ENCODE measurements at regions not wholly inside any gene's neighbourhood (a gene's known extent, or its start where the extent isn't known, plus 50 kb on each side); places are given as distances from the start of the nearest gene placed in this dataset.

DNA sequence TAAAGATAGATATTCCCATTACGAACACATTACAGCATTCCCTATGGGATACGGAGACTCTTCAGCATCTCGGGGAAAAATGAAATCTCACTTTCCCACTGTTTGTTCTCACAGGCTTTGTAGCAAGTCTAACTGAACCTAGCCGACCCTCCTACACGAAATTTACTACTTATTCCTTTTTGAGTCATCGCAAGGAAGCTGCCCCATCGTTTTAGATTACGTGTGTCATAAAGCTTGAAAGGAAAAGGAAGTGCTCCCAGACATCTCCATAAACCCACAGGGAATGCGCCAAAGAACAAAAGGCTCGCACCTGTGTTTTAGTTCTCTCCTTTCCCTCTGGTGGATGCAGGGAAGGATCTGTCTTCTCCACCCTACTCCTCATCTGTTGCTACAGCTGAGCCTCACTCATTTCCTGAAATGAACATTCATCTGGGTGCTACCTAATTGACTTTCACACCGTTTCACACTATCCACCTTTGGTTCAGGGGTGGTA, 76.2 kb upstream of the STK39 start:
- no peaks in the 10 kb centered on the region; a peak in 1 of 7 replicates for H3K27me3 ChIP-seq (replicated peaks in 1 of 4; ENCODE audit: control insufficient read depth in 3 of 4, extremely low read depth in 1 of 4, insufficient read depth in 3 of 4, low read length in 3 of 4)
- H3K23ac ChIP-seq (ENCODE audit: insufficient read length), result no peak overlapping the region
- H2BK15ac ChIP-seq (ENCODE audit: low read length), result no peak overlapping the region
- POLR2A ChIA-PET (ENCODE audit: partially characterized antibody), result interaction anchor here (0.8 kb wide), 1 partner anchor 34 kb away, joined by 3 read pairs; no protein-coding TSS in a partner anchor
- no peak overlapping the region for H2BK12ac ChIP-seq (ENCODE audit: low read depth, low read length)
- peak overlapping the region; percentile 62; the same call in 1 of the 2 replicates for H2AFZ ChIP-seq (ENCODE audit: low read length)
- no peaks in the 10 kb centered on the region for H3K79me2 ChIP-seq (ENCODE audit: control insufficient read depth in 1 of 2, insufficient read depth in 2 of 2, low read length in 2 of 2)
- H2BK5ac ChIP-seq (ENCODE audit: low read depth, low read length), result no peak overlapping the region
- H3K4me2 ChIP-seq (ENCODE audit: insufficient read depth in 1 of 2, low read depth in 2 of 2, low read length in 2 of 2), result no peak overlapping the region; a peak in 1 of 4 replicates
- CTCF ChIA-PET (ENCODE audit: partially characterized antibody), result interaction anchor here (1.0 to 2.7 kb wide), 6 partner anchors 9 to 625 kb away, joined by 3 to 7 read pairs (median 4); no protein-coding TSS in a partner anchor
- no peaks in the 10 kb centered on the region for H3K79me1 ChIP-seq (ENCODE audit: low read depth, low read length)
- no peak overlapping the region for H3K4me3 ChIP-seq (ENCODE audit: extremely low read depth in 1 of 4, insufficient read depth in 2 of 4, low read depth in 3 of 4, low read length in 4 of 4)
- WGBS, 2 experiments (ENCODE audit: extremely low coverage in 1 of 2, insufficient coverage in 1 of 2, insufficient read length in 1 of 2, insufficient replicate concordance in 2 of 2, low coverage in 1 of 2, low lambda C conversion rate in 2 of 2, missing lambda C conversion rate in 1 of 2), result 82% methylated on average over 11 of the region's 11 CpGs; no CpG with 5 or more reads in 1 of the 2 experiments
- no peak overlapping the region for H4K91ac ChIP-seq (replicated peaks; ENCODE audit: insufficient read length, low read length)
- no peak overlapping the region for H2BK20ac ChIP-seq (ENCODE audit: low read length)
- H3K14ac ChIP-seq (ENCODE audit: insufficient read length), result no peak overlapping the region
- no peak overlapping the region for H3K9ac ChIP-seq (replicated peaks in 1 of 4; ENCODE audit: extremely low read depth in 1 of 4, low read depth in 3 of 4, low read length in 3 of 4)
- DNase-seq (ENCODE audit: low read depth in 1 of 2, low spot score in 2 of 2) (no peak), FAIRE-seq (peak; percentile 36)
- no peak overlapping the region for H4K8ac ChIP-seq (ENCODE audit: extremely low read depth, insufficient read depth, low read length)
- H3K27ac ChIP-seq (ENCODE audit: low read depth, low read length), result no peak overlapping the region
- no peaks in the 10 kb centered on the region for H4K20me1 ChIP-seq (replicated peaks in 1 of 2; ENCODE audit: control insufficient read depth in 1 of 2, insufficient read depth in 2 of 2, low read length in 2 of 2)
- H3K4ac ChIP-seq (replicated peaks; ENCODE audit: insufficient read length, low read depth, low read length), result no peak overlapping the region
- H3K36me3 ChIP-seq (ENCODE audit: control insufficient read depth in 2 of 4, insufficient read depth in 4 of 4, low read length in 3 of 4), result no peaks in the 10 kb centered on the region
- no peak for TF ChIP-seq RBBP5 (IDR thresholded peaks at IDR 0.05; ENCODE audit: borderline replicate concordance, low read depth, low read length)
- peak; percentile 86 for TF ChIP-seq TCF12 (IDR thresholded peaks at IDR 0.05; ENCODE audit: low read depth, low read length)
- H3K18ac ChIP-seq (ENCODE audit: extremely low read depth, low read length), result no peak overlapping the region
- H2AK5ac ChIP-seq (ENCODE audit: low read depth, low read length), result no peak overlapping the region
- no peak overlapping the region for H3K56ac ChIP-seq (replicated peaks; ENCODE audit: insufficient read length, low read depth, low read length)
- no peaks in the 10 kb centered on the region for H3K23me2 ChIP-seq (ENCODE audit: low read depth, low read length)
- peaks cover 0 to 6% (median 0%) of the 10 kb centered on the region in 4 experiments; a peak in 2 of 7 replicates for H3K4me1 ChIP-seq (replicated peaks in 1 of 4; ENCODE audit: control insufficient read depth in 3 of 4, insufficient read depth in 4 of 4, low read length in 3 of 4)
- H3K9me3 ChIP-seq (ENCODE audit: insufficient read depth in 2 of 2, low read depth in 1 of 2, low read length in 1 of 2), result no peaks in the 10 kb centered on the region
- H4K5ac ChIP-seq (ENCODE audit: insufficient read length, low read depth, low read length), result no peak overlapping the region
- no peak overlapping the region for H2BK120ac ChIP-seq (replicated peaks; ENCODE audit: low read depth, low read length)
